Breast epithelium (tissue), 4 donors: ENCODE measurements at regions not wholly inside any gene's neighbourhood (a gene's known extent, or its start where the extent isn't known, plus 50 kb on each side); places are given as distances from the start of the nearest gene placed in this dataset.

ENCODE experiments used
- DNase-seq, 2 donors: peaks; one replicate each; pipeline ENCODE4 v3.0.0-alpha.2; 2019; ENCODE audit warnings: low spot score in 2 of 2
- H3K27ac ChIP-seq, 2 donors: fragments of 200-600 bp; sonication (generic) in 1 of 2; one replicate each; pipeline ENCODE4 v1.5.1; 2016 to 2019; ENCODE audit warnings: mild to moderate bottlenecking in 1 of 2
- H3K27me3 ChIP-seq, 2 donors: fragments of 200-600 bp; sonication (generic) in 1 of 2; one replicate each; pipeline versions ENCODE4 v1.5.1 to v1.6.0; 2017 to 2019; ENCODE audit warnings: control low read depth in 1 of 2, mild to moderate bottlenecking in 1 of 2
- H3K36me3 ChIP-seq: fragments of 200-600 bp; one replicate; pipeline ENCODE4 v1.5.1; 2019
- H3K4me1 ChIP-seq, 2 donors: fragments of 200-600 bp; sonication (generic); one replicate each; pipeline ENCODE4 v1.5.1; 2016 to 2019; ENCODE audit warnings: control low read depth in 1 of 2
- H3K4me3 ChIP-seq, 3 donors: fragments of 200-600 bp; sonication (generic); 1 replicate in 2 of 3; 2 replicates in 1 of 3; pipeline ENCODE4 v1.5.1; 2016 to 2019; ENCODE audit warnings: mild to moderate bottlenecking in 3 of 3, moderate library complexity in 2 of 3
- H3K9me3 ChIP-seq, 2 donors: fragments of 200-600 bp; sonication (generic) in 1 of 2; one replicate each; pipeline ENCODE4 v1.5.1; 2016 to 2019; ENCODE audit warnings: control low read depth in 1 of 2
- CTCF ChIP-seq, 3 donors: fragments of 450-650 bp; IDR thresholded peaks; one replicate each; pipeline ENCODE4 v1.5.1; 2016 to 2017; ENCODE audit warnings: antibody characterized with exemption in 3 of 3, mild to moderate bottlenecking in 3 of 3, moderate library complexity in 3 of 3
- POLR2A ChIP-seq: fragments of 450-650 bp; IDR thresholded peaks from one replicate; pipeline ENCODE4 v1.6.1; 2016; ENCODE audit warnings: antibody characterized with exemption, mild to moderate bottlenecking, moderate library complexity
- POLR2AphosphoS5 ChIP-seq, 3 donors: sonication (generic); formaldehyde crosslinking; IDR thresholded peaks; one replicate each; pipeline ENCODE4 v1.6.1; 2017; ENCODE audit warnings: antibody characterized with exemption in 3 of 3
- intact Hi-C: fragments of 100-400 bp; cut with DNase I; formaldehyde crosslinking; loops from one replicate; pipeline ENCODE4 v1.15.1; 2023; ENCODE audit warnings: low total_unique reads

GRCh38 chr13:93108111-93108601 is 118.5 kb upstream of the GPC6 start:
- no peaks in the 10 kb centered on the region for H3K27me3 ChIP-seq
- no peak overlapping the region for H3K4me3 ChIP-seq
- TF ChIP-seq POLR2AphosphoS5 (IDR thresholded peaks at IDR 0.05) (no peak), POLR2A (no peak), CTCF (IDR thresholded peaks at IDR 0.05) (no peak)
- H3K4me1 ChIP-seq = no peaks in the 10 kb centered on the region
- no peaks in the 10 kb centered on the region for H3K9me3 ChIP-seq
- intact Hi-C loops = no loop called here
- no peak for DNase-seq
- no peaks in the 10 kb centered on the region for H3K36me3 ChIP-seq
- no peak overlapping the region for H3K27ac ChIP-seq

DNA sequence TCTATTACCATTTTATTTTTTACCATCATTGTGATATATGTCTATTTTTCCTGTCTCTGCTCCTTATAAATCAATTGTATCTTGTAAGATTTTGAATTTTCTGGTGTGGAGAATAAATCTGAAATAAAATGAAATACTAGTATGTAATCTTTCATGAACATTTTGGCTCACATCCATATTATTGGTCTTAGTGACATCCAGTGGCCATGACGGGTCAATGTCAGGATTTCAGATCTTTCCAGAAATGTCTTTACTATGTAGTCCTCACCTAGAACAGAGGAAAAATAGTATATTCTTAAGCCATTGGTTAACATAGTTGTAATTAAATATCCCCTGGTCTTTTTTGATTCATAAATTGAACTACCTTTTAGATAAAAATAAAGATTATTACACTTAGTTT is 109.8 kb upstream of the GPC6 start:
- Histone ChIP-seq H3K27me3 (no peaks in the 10 kb centered on the region), H3K36me3 (no peaks in the 10 kb centered on the region), H3K4me3 (no peak overlapping the region), H3K4me1 (no peaks in the 10 kb centered on the region), H3K27ac (no peak overlapping the region), H3K9me3 (no peaks in the 10 kb centered on the region)
- intact Hi-C loops = no loop called here
- DNase-seq = no peak
- no peak for TF ChIP-seq POLR2A
- TF ChIP-seq CTCF (IDR thresholded peaks at IDR 0.05) = no peak

GRCh38 chr13:93118081-93118615 is 108.5 kb upstream of the GPC6 start:
- no peak overlapping the region for H3K27ac ChIP-seq
- DNase-seq = no peak
- intact Hi-C loops = no loop called here
- no peaks in the 10 kb centered on the region for H3K4me1 ChIP-seq
- H3K36me3 ChIP-seq = no peaks in the 10 kb centered on the region
- H3K27me3 ChIP-seq = no peaks in the 10 kb centered on the region
- H3K9me3 ChIP-seq = no peaks in the 10 kb centered on the region
- H3K4me3 ChIP-seq = no peak overlapping the region
- TF ChIP-seq POLR2AphosphoS5 (IDR thresholded peaks at IDR 0.05) = no peak
- TF ChIP-seq CTCF (IDR thresholded peaks at IDR 0.05) = no peak
- no peak for TF ChIP-seq POLR2A

- TF ChIP-seq POLR2AphosphoS5 (IDR thresholded peaks at IDR 0.05) (no peak), CTCF (IDR thresholded peaks at IDR 0.05) (no peak), POLR2A (no peak)
- intact Hi-C loops = no loop called here
- no peaks in the 10 kb centered on the region for H3K9me3 ChIP-seq
- H3K4me1 ChIP-seq = no peaks in the 10 kb centered on the region
- H3K4me3 ChIP-seq = no peak overlapping the region
- no peak for DNase-seq
- H3K27ac ChIP-seq = no peak overlapping the region
- no peaks in the 10 kb centered on the region for H3K27me3 ChIP-seq
- no peaks in the 10 kb centered on the region for H3K36me3 ChIP-seq
Observed at GRCh38 chr13:93140912-93141311, 85.7 kb upstream of the GPC6 start.

- TF ChIP-seq POLR2A (no peak), POLR2AphosphoS5 (IDR thresholded peaks at IDR 0.05) (no peak), CTCF (IDR thresholded peaks at IDR 0.05) (no peak)
- H3K27ac ChIP-seq = no peak overlapping the region
- no peaks in the 10 kb centered on the region for H3K36me3 ChIP-seq
- H3K27me3 ChIP-seq = no peaks in the 10 kb centered on the region
- no peaks in the 10 kb centered on the region for H3K9me3 ChIP-seq
- no peaks in the 10 kb centered on the region for H3K4me1 ChIP-seq
- DNase-seq = no peak
- H3K4me3 ChIP-seq = no peak overlapping the region
- intact Hi-C loops = no loop called here
Observed at GRCh38 chr13:93144031-93144430, 82.6 kb upstream of the GPC6 start.
